ENCODE measurements at regions not wholly inside any gene's neighbourhood (a gene's known extent, or its start where the extent isn't known, plus 50 kb on each side); places are given as distances from the start of the nearest gene placed in this dataset.
"Not testable (repeated sequence)": the region's sequence is repeated elsewhere in the genome, so short reads cannot be mapped to it uniquely, and the experiment has no call there.

- DNase-seq; H3K36me3 Mint-ChIP-seq; H3K36me3 ChIP-seq (ENCODE audit: control insufficient read depth, insufficient read depth, low read length); H3K27me3 Mint-ChIP-seq; H3K4me1 Mint-ChIP-seq; H3K27ac ChIP-seq (ENCODE audit: insufficient read depth, low read length, poor library complexity, severe bottlenecking); ATAC-seq (ENCODE audit: low read depth in 2 of 2); H3K27me3 ChIP-seq (ENCODE audit: control insufficient read depth, insufficient read depth, low read length); H3K4me1 ChIP-seq (ENCODE audit: control insufficient read depth, insufficient read depth, low read length, poor library complexity, severe bottlenecking); H3K4me3 Mint-ChIP-seq; H3K9me3 ChIP-seq (ENCODE audit: control insufficient read depth in 2 of 2, low read length in 2 of 2); H3K27ac Mint-ChIP-seq; H3K4me3 ChIP-seq (ENCODE audit: low read depth, low read length): not testable (repeated sequence)
- peaks cover 0 to 23% (median 7%) of the 10 kb centered on the region in 7 donors for H3K9me3 Mint-ChIP-seq
Measured at GRCh38 chr11:87703589-87703988, 471.7 kb downstream of the RAB38 start.

- Histone ChIP-seq H3K36me3 (ENCODE audit: control insufficient read depth, insufficient read depth, low read length) (no peaks in the 10 kb centered on the region), H3K4me3 (ENCODE audit: low read depth, low read length) (no peak overlapping the region), H3K4me1 (ENCODE audit: control insufficient read depth, insufficient read depth, low read length, poor library complexity, severe bottlenecking) (no peaks in the 10 kb centered on the region), H3K27ac (ENCODE audit: insufficient read depth, low read length, poor library complexity, severe bottlenecking) (no peak overlapping the region), H3K27me3 (ENCODE audit: control insufficient read depth, insufficient read depth, low read length) (no peaks in the 10 kb centered on the region), H3K9me3 (ENCODE audit: control insufficient read depth in 2 of 2, low read length in 2 of 2) (no peaks in the 10 kb centered on the region)
- Mint-ChIP-seq H3K4me1 (no peaks in the 10 kb centered on the region), H3K4me3 (no peak overlapping the region), H3K36me3 (no peaks in the 10 kb centered on the region), H3K27ac (no peak overlapping the region), H3K9me3 (peaks cover 0 to 5% (median 2%) of the 10 kb centered on the region in 7 donors), H3K27me3 (no peaks in the 10 kb centered on the region)
- DNase-seq (no peak), ATAC-seq (ENCODE audit: low read depth in 2 of 2) (no peak)
Measured at GRCh38 chr11:87675993-87676392, 499.2 kb downstream of the RAB38 start.

- ATAC-seq (ENCODE audit: low read depth in 2 of 2) (no peak), DNase-seq (no peak)
- Mint-ChIP-seq H3K36me3 (no peaks in the 10 kb centered on the region), H3K4me3 (no peak overlapping the region), H3K27ac (no peak overlapping the region), H3K9me3 (peaks cover 0 to 3% (median 0%) of the 10 kb centered on the region in 7 donors), H3K4me1 (no peaks in the 10 kb centered on the region), H3K27me3 (no peaks in the 10 kb centered on the region)
- Histone ChIP-seq H3K27me3 (ENCODE audit: control insufficient read depth, insufficient read depth, low read length) (no peaks in the 10 kb centered on the region), H3K4me1 (ENCODE audit: control insufficient read depth, insufficient read depth, low read length, poor library complexity, severe bottlenecking) (no peaks in the 10 kb centered on the region), H3K9me3 (ENCODE audit: control insufficient read depth in 2 of 2, low read length in 2 of 2) (no peaks in the 10 kb centered on the region), H3K36me3 (ENCODE audit: control insufficient read depth, insufficient read depth, low read length) (no peaks in the 10 kb centered on the region), H3K27ac (ENCODE audit: insufficient read depth, low read length, poor library complexity, severe bottlenecking) (no peak overlapping the region), H3K4me3 (ENCODE audit: low read depth, low read length) (no peak overlapping the region)
Measured at GRCh38 chr11:87666730-87667129, 508.5 kb downstream of the RAB38 start.

GRCh38 chr11:87662287-87662686, 513.0 kb downstream of the RAB38 start:
- H3K27me3 ChIP-seq (ENCODE audit: control insufficient read depth, insufficient read depth, low read length), result no peaks in the 10 kb centered on the region
- ATAC-seq (ENCODE audit: low read depth in 2 of 2) (no peak), DNase-seq (no peak)
- Mint-ChIP-seq H3K27ac (no peak overlapping the region), H3K27me3 (no peaks in the 10 kb centered on the region), H3K4me3 (no peak overlapping the region), H3K9me3 (peaks cover 0 to 10% (median 2%) of the 10 kb centered on the region in 7 donors), H3K4me1 (no peaks in the 10 kb centered on the region), H3K36me3 (no peaks in the 10 kb centered on the region)
- no peaks in the 10 kb centered on the region for H3K9me3 ChIP-seq (ENCODE audit: control insufficient read depth in 2 of 2, low read length in 2 of 2)
- H3K4me1 ChIP-seq (ENCODE audit: control insufficient read depth, insufficient read depth, low read length, poor library complexity, severe bottlenecking), result no peaks in the 10 kb centered on the region
- H3K27ac ChIP-seq (ENCODE audit: insufficient read depth, low read length, poor library complexity, severe bottlenecking), result no peak overlapping the region
- H3K36me3 ChIP-seq (ENCODE audit: control insufficient read depth, insufficient read depth, low read length), result no peaks in the 10 kb centered on the region
- no peak overlapping the region for H3K4me3 ChIP-seq (ENCODE audit: low read depth, low read length)

- H3K4me1 Mint-ChIP-seq, result no peaks in the 10 kb centered on the region
- Histone ChIP-seq H3K4me1 (ENCODE audit: control insufficient read depth, insufficient read depth, low read length, poor library complexity, severe bottlenecking) (no peaks in the 10 kb centered on the region), H3K36me3 (ENCODE audit: control insufficient read depth, insufficient read depth, low read length) (no peaks in the 10 kb centered on the region), H3K4me3 (ENCODE audit: low read depth, low read length) (no peak overlapping the region), H3K27me3 (ENCODE audit: control insufficient read depth, insufficient read depth, low read length) (no peaks in the 10 kb centered on the region), H3K27ac (ENCODE audit: insufficient read depth, low read length, poor library complexity, severe bottlenecking) (no peak overlapping the region), H3K9me3 (ENCODE audit: control insufficient read depth in 2 of 2, low read length in 2 of 2) (no peaks in the 10 kb centered on the region)
- no peaks in the 10 kb centered on the region for H3K36me3 Mint-ChIP-seq
- H3K27ac Mint-ChIP-seq, result no peak overlapping the region
- H3K27me3 Mint-ChIP-seq, result no peaks in the 10 kb centered on the region
- no peak for DNase-seq
- no peak overlapping the region for H3K4me3 Mint-ChIP-seq
- peaks cover 0 to 10% (median 4%) of the 10 kb centered on the region in 7 donors for H3K9me3 Mint-ChIP-seq
- no peak for ATAC-seq (ENCODE audit: low read depth in 2 of 2)
Measured at GRCh38 chr11:87660926-87661660, 514.1 kb downstream of the RAB38 start.

GRCh38 chr11:87659807-87660206, 515.4 kb downstream of the RAB38 start:
- no peak for DNase-seq
- no peaks in the 10 kb centered on the region for H3K27me3 ChIP-seq (ENCODE audit: control insufficient read depth, insufficient read depth, low read length)
- H3K4me1 ChIP-seq (ENCODE audit: control insufficient read depth, insufficient read depth, low read length, poor library complexity, severe bottlenecking), result no peaks in the 10 kb centered on the region
- H3K36me3 ChIP-seq (ENCODE audit: control insufficient read depth, insufficient read depth, low read length), result no peaks in the 10 kb centered on the region
- ATAC-seq (ENCODE audit: low read depth in 2 of 2), result no peak
- peaks cover 0 to 10% (median 4%) of the 10 kb centered on the region in 7 donors for H3K9me3 Mint-ChIP-seq
- H3K36me3 Mint-ChIP-seq, result no peaks in the 10 kb centered on the region
- no peak overlapping the region for H3K4me3 Mint-ChIP-seq
- H3K27me3 Mint-ChIP-seq, result no peaks in the 10 kb centered on the region
- no peak overlapping the region for H3K27ac ChIP-seq (ENCODE audit: insufficient read depth, low read length, poor library complexity, severe bottlenecking)
- no peaks in the 10 kb centered on the region for H3K4me1 Mint-ChIP-seq
- H3K27ac Mint-ChIP-seq, result no peak overlapping the region
- H3K9me3 ChIP-seq (ENCODE audit: control insufficient read depth in 2 of 2, low read length in 2 of 2), result no peaks in the 10 kb centered on the region
- no peak overlapping the region for H3K4me3 ChIP-seq (ENCODE audit: low read depth, low read length)

- no peak overlapping the region for H3K4me3 Mint-ChIP-seq
- H3K4me3 ChIP-seq (ENCODE audit: low read depth, low read length), result no peak overlapping the region
- H3K27me3 Mint-ChIP-seq, result no peaks in the 10 kb centered on the region
- ATAC-seq (ENCODE audit: low read depth in 2 of 2) (no peak), DNase-seq (no peak)
- no peaks in the 10 kb centered on the region for H3K4me1 ChIP-seq (ENCODE audit: control insufficient read depth, insufficient read depth, low read length, poor library complexity, severe bottlenecking)
- H3K36me3 ChIP-seq (ENCODE audit: control insufficient read depth, insufficient read depth, low read length), result no peaks in the 10 kb centered on the region
- no peak overlapping the region for H3K27ac Mint-ChIP-seq
- peaks cover 0 to 2% of the 10 kb centered on the region in 2 experiments for H3K9me3 ChIP-seq (ENCODE audit: control insufficient read depth in 2 of 2, low read length in 2 of 2)
- no peaks in the 10 kb centered on the region for H3K36me3 Mint-ChIP-seq
- H3K4me1 Mint-ChIP-seq, result no peaks in the 10 kb centered on the region
- no peak overlapping the region for H3K27ac ChIP-seq (ENCODE audit: insufficient read depth, low read length, poor library complexity, severe bottlenecking)
- no peaks in the 10 kb centered on the region for H3K27me3 ChIP-seq (ENCODE audit: control insufficient read depth, insufficient read depth, low read length)
- peaks cover 0 to 12% (median 2%) of the 10 kb centered on the region in 7 donors for H3K9me3 Mint-ChIP-seq
Measured at GRCh38 chr11:87645626-87646025, 529.6 kb downstream of the RAB38 start.

- H3K36me3 ChIP-seq (ENCODE audit: control insufficient read depth, insufficient read depth, low read length), result no peaks in the 10 kb centered on the region
- DNase-seq, result no peak
- H3K27ac Mint-ChIP-seq, result no peak overlapping the region
- no peaks in the 10 kb centered on the region for H3K36me3 Mint-ChIP-seq
- no peaks in the 10 kb centered on the region for H3K27me3 ChIP-seq (ENCODE audit: control insufficient read depth, insufficient read depth, low read length)
- H3K4me1 Mint-ChIP-seq, result no peaks in the 10 kb centered on the region
- H3K4me3 ChIP-seq (ENCODE audit: low read depth, low read length), result no peak overlapping the region
- H3K4me3 Mint-ChIP-seq, result no peak overlapping the region
- H3K9me3 ChIP-seq (ENCODE audit: control insufficient read depth in 2 of 2, low read length in 2 of 2), result no peaks in the 10 kb centered on the region
- H3K9me3 Mint-ChIP-seq, result peaks cover 0 to 14% (median 1%) of the 10 kb centered on the region in 7 donors
- ATAC-seq (ENCODE audit: low read depth in 2 of 2), result no peak
- H3K27ac ChIP-seq (ENCODE audit: insufficient read depth, low read length, poor library complexity, severe bottlenecking), result no peak overlapping the region
- H3K27me3 Mint-ChIP-seq, result no peaks in the 10 kb centered on the region
- H3K4me1 ChIP-seq (ENCODE audit: control insufficient read depth, insufficient read depth, low read length, poor library complexity, severe bottlenecking), result no peaks in the 10 kb centered on the region
Measured at GRCh38 chr11:87639753-87640364, 535.4 kb downstream of the RAB38 start.

All from CD4-positive, CD25-positive, alpha-beta regulatory T cell (primary cell).